ENCODE measurements at regions not wholly inside any gene's neighbourhood (a gene's known extent, or its start where the extent isn't known, plus 50 kb on each side); places are given as distances from the start of the nearest gene placed in this dataset.

GRCh38 chr20:5467086-5467485 lies 143.7 kb downstream of the GPCPD1 start:
- Histone ChIP-seq H3K4me2 (ENCODE audit: insufficient read depth, insufficient read length, low read length) (no peak overlapping the region), H2BK5ac (ENCODE audit: insufficient read length, low read length) (no peak overlapping the region), H2BK120ac (ENCODE audit: low read depth, low read length, poor library complexity, severe bottlenecking) (no peak overlapping the region), H3K27me3 (ENCODE audit: insufficient read depth, low read length) (no peaks in the 10 kb centered on the region), H2BK20ac (ENCODE audit: low read depth, low read length, poor library complexity, severe bottlenecking) (no peak overlapping the region), H3K4me1 (ENCODE audit: insufficient read depth, low read length) (no peaks in the 10 kb centered on the region; the same call in 1 of the 2 replicates), H3K9me3 (ENCODE audit: control insufficient read depth, low read depth, low read length) (peaks cover 7% of the 10 kb centered on the region), H3K23me2 (ENCODE audit: insufficient read length, low read depth, low read length, poor library complexity, severe bottlenecking) (no peaks in the 10 kb centered on the region), H4K91ac (ENCODE audit: insufficient read length, low read depth, low read length) (no peak overlapping the region), H2AK5ac (ENCODE audit: insufficient read length, low read length) (no peak overlapping the region), H3K18ac (ENCODE audit: insufficient read length, low read depth, low read length) (no peak overlapping the region), H3K79me1 (ENCODE audit: insufficient read depth, low read depth, low read length, poor library complexity, severe bottlenecking) (no peaks in the 10 kb centered on the region), H2BK12ac (ENCODE audit: insufficient read length, low read depth, low read length) (no peak overlapping the region), H3K9ac (ENCODE audit: extremely low read depth, insufficient read length, low read length) (no peak overlapping the region), H3K27ac (ENCODE audit: insufficient read length, low read depth, low read length) (no peak overlapping the region), H4K5ac (ENCODE audit: insufficient read length, low read depth, low read length) (no peak overlapping the region), H3K14ac (ENCODE audit: insufficient read depth, low read length) (no peak overlapping the region), H3T11ph (ENCODE audit: low read length) (no peak overlapping the region), H3K56ac (ENCODE audit: insufficient read length, low read depth, low read length) (no peak overlapping the region), H4K20me1 (ENCODE audit: control insufficient read depth, insufficient read depth, insufficient read length) (no peaks in the 10 kb centered on the region), H3K23ac (ENCODE audit: insufficient read length, low read depth, low read length) (no peak overlapping the region), H3K4ac (ENCODE audit: low read depth, low read length) (no peak overlapping the region), H2BK15ac (ENCODE audit: low read depth, low read length) (no peak overlapping the region), H3K79me2 (ENCODE audit: insufficient read depth, low read length) (no peaks in the 10 kb centered on the region), H2AFZ (ENCODE audit: low read length) (no peak overlapping the region), H4K8ac (replicated peaks; ENCODE audit: insufficient read length, low read depth, low read length) (no peak overlapping the region)
- Mint-ChIP-seq H3K27me3 (ENCODE audit: low read depth) (peaks cover 2% of the 10 kb centered on the region; the same call in 1 of the 2 replicates), H3K4me1 (peaks cover 3 to 5% of the 10 kb centered on the region in 2 experiments), H3K36me3 (ENCODE audit: insufficient read depth in 1 of 3, low read depth in 3 of 3) (peaks cover 0 to 3% (median 0%) of the 10 kb centered on the region in 3 experiments; a peak in 1 of 7 replicates), H3K4me3 (no peak overlapping the region), H3K9me3 (peaks cover 3 to 4% of the 10 kb centered on the region in 2 experiments; a peak in 3 of 5 replicates), H3K27ac (no peak overlapping the region)
- no peak for TF ChIP-seq CTCF (conservative IDR thresholded peaks at IDR 0.05)
- no peak for DNase-seq
- no CpG with 5 or more reads among the region's 3 CpGs for WGBS (ENCODE audit: extremely low coverage, insufficient read length, low lambda C conversion rate)

Measured in H9 (cell line).